HL-60 (cell line): ENCODE measurements at regions not wholly inside any gene's neighbourhood (a gene's known extent, or its start where the extent isn't known, plus 50 kb on each side); places are given as distances from the start of the nearest gene placed in this dataset.
"Not testable (repeated sequence)": the region's sequence is repeated elsewhere in the genome, so short reads cannot be mapped to it uniquely, and the experiment has no call there.

Experiments
- DNase-seq, 2 experiments: peaks; one replicate each; pipeline ENCODE4 v3.0.0-alpha.2; 2010 to 2020; ENCODE audit warnings: low read depth in 1 of 2, low spot score in 1 of 2
- H3K27ac ChIP-seq: fragments of 250-450 bp; sonication (Bioruptor Pico); replicated peaks from 2 replicates; pipeline ENCODE4 v1.5.1; 2020; ENCODE audit warnings: mild to moderate bottlenecking, moderate library complexity
- H3K27me3 ChIP-seq: fragments of 250-450 bp; sonication (Bioruptor Pico); 2 replicates; pipeline ENCODE4 v1.5.1; 2021; ENCODE audit warnings: mild to moderate bottlenecking, moderate library complexity; ENCODE audit not compliant: insufficient read depth, poor library complexity, severe bottlenecking
- H3K4me3 ChIP-seq: replicated peaks from 2 replicates; pipeline ENCODE4 v1.5.1; 2011; ENCODE audit warnings: mild to moderate bottlenecking, control low read depth, low read length; ENCODE audit not compliant: insufficient read depth
- CTCF ChIP-seq: IDR thresholded peaks from one replicate; pipeline ENCODE4 v1.5.1; 2011; ENCODE audit warnings: low read length, control low read depth, inconsistent platforms; ENCODE audit not compliant: insufficient read depth
- GABPA ChIP-seq: IDR thresholded peaks from 2 replicates; pipeline ENCODE4 v1.6.1; 2012; ENCODE audit warnings: low read depth
- POLR2AphosphoS5 ChIP-seq: IDR thresholded peaks from 2 replicates; pipeline ENCODE4 v1.6.1; 2012; ENCODE audit warnings: low read depth
- REST ChIP-seq: IDR thresholded peaks from 2 replicates; pipeline ENCODE4 v1.6.1; 2012; ENCODE audit warnings: low read depth; ENCODE audit not compliant: insufficient replicate concordance
- SPI1 ChIP-seq: IDR thresholded peaks from 2 replicates; pipeline ENCODE4 v1.6.1; 2012; ENCODE audit warnings: low read depth, mild to moderate bottlenecking, borderline replicate concordance

GRCh38 chr7:35878351-35878750, 77.5 kb downstream of the SEPTIN7 start:
- H3K27me3 ChIP-seq = no peaks in the 10 kb centered on the region
- TF ChIP-seq GABPA (no peak), POLR2AphosphoS5 (no peak), REST (no peak), SPI1 (no peak), CTCF (no peak)
- no peak for DNase-seq
- H3K27ac ChIP-seq = no peak overlapping the region
- no peak overlapping the region for H3K4me3 ChIP-seq

DNA sequence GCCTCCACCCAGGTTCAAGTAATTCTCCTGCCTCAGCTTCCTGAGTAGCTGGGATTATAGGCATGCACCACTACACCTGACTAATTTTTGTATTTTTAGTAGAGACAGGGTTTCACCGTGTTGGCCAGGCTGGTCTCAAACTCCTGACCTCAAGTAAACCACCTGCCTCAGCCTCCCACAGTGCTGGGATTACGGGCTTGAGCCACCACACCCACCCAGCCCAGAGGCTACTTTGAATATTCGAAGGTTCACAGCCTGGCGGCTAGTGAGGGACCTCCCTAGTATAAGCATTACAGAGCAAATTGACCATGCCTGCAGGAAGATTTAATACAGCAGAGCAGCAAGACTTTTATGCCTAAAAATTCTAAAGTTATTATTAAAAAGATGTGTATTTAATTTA, 86.6 kb downstream of the SEPTIN7 start:
- not testable (repeated sequence) for H3K4me3 ChIP-seq, H3K27ac ChIP-seq, H3K27me3 ChIP-seq, DNase-seq

GRCh38 chr7:35889001-35889400, 88.1 kb downstream of the SEPTIN7 start:
- no peak for TF ChIP-seq SPI1
- no peak for TF ChIP-seq REST
- TF ChIP-seq POLR2AphosphoS5 = no peak
- no peak for TF ChIP-seq CTCF
- TF ChIP-seq GABPA = no peak
- no peak for DNase-seq
- Histone ChIP-seq H3K4me3 (no peak overlapping the region), H3K27me3 (no peaks in the 10 kb centered on the region), H3K27ac (no peak overlapping the region)

DNA sequence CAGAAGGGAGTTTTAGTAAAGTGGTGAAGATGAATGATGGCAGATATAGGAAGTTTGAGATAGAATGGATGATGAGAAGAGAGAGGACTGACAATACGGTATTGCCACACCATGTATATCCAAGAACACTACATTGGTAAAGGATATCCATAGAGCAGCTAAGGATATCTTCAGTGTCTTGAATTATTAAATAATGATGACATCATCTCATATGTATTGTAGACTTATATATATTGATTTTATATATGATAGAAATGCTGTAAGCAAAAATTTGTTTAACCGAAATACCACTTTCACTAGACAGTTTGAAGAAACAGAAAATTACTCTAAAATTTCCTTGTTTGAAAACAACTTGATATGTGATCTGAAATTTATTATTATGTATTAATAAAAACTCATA, 89.0 kb downstream of the SEPTIN7 start:
- Histone ChIP-seq H3K27me3 (no peaks in the 10 kb centered on the region), H3K27ac (no peak overlapping the region), H3K4me3 (no peak overlapping the region)
- no peak for DNase-seq
- TF ChIP-seq POLR2AphosphoS5 (no peak), REST (no peak), CTCF (no peak), GABPA (no peak), SPI1 (no peak)
